ENCODE measurements at regions not wholly inside any gene's neighbourhood (a gene's known extent, or its start where the extent isn't known, plus 50 kb on each side); places are given as distances from the start of the nearest gene placed in this dataset.

- TF ChIP-seq BHLHE40 (IDR thresholded peaks at IDR 0.05; ENCODE audit: borderline replicate concordance) = no peak
- no peak for TF ChIP-seq CTBP1 (IDR thresholded peaks at IDR 0.05; ENCODE audit: borderline replicate concordance)
- TF ChIP-seq SP1 (IDR thresholded peaks at IDR 0.05) = no peak
- TF ChIP-seq PKNOX1 (IDR thresholded peaks at IDR 0.05) = no peak
- TF ChIP-seq ZNF384 (IDR thresholded peaks at IDR 0.05) = no peak
- no peak for TF ChIP-seq FOXA1 (IDR thresholded peaks at IDR 0.05)
- TF ChIP-seq NFRKB (IDR thresholded peaks at IDR 0.05) = no peak
- no peak for TF ChIP-seq FOXK2 (IDR thresholded peaks at IDR 0.05)
- TF ChIP-seq TARDBP (IDR thresholded peaks at IDR 0.05) = no peak
Measured at GRCh38 chr7:145919712-145920111, 196.9 kb upstream of the CNTNAP2 start.
